GM10248 (cell line): ENCODE measurements at regions not wholly inside any gene's neighbourhood (a gene's known extent, or its start where the extent isn't known, plus 50 kb on each side); places are given as distances from the start of the nearest gene placed in this dataset.

ENCODE experiments used
- CTCF ChIA-PET: fragments of 300-600 bp; sonication (Branson Sonifier 250); formaldehyde crosslinking; extraction: SDS; loops from one replicate; lab custom pipeline; 2021; ENCODE audit warnings: antibody characterized with exemption; lab: Yijun Ruan, JAX
- POLR2A ChIA-PET: fragments of 350-650 bp; sonication (Branson Sonifier 250); formaldehyde crosslinking; extraction: SDS; loops from one replicate; lab custom pipeline; 2020; ENCODE audit warnings: antibody characterized with exemption; lab: Yijun Ruan, JAX
- DNase-seq: peaks from one replicate; pipeline ENCODE4 v3.0.0; 2012; ENCODE audit errors: extremely low spot score
- TF ChIP-seq, protein P1 (sequence below): IDR thresholded peaks from 2 replicates; pipeline ENCODE4 v1.5.1; 2012; ENCODE audit warnings: mild to moderate bottlenecking, low read depth; ENCODE audit errors: extremely low read depth, missing control alignments, control extremely low read depth

- ChIA-PET CTCF (interaction anchor here (1.4 kb wide), 1 partner anchor 15 kb away, joined by 3 read pairs; no protein-coding TSS in a partner anchor), POLR2A (no interaction called here)
- no peak for DNase-seq
- TF ChIP-seq, protein P1, sequence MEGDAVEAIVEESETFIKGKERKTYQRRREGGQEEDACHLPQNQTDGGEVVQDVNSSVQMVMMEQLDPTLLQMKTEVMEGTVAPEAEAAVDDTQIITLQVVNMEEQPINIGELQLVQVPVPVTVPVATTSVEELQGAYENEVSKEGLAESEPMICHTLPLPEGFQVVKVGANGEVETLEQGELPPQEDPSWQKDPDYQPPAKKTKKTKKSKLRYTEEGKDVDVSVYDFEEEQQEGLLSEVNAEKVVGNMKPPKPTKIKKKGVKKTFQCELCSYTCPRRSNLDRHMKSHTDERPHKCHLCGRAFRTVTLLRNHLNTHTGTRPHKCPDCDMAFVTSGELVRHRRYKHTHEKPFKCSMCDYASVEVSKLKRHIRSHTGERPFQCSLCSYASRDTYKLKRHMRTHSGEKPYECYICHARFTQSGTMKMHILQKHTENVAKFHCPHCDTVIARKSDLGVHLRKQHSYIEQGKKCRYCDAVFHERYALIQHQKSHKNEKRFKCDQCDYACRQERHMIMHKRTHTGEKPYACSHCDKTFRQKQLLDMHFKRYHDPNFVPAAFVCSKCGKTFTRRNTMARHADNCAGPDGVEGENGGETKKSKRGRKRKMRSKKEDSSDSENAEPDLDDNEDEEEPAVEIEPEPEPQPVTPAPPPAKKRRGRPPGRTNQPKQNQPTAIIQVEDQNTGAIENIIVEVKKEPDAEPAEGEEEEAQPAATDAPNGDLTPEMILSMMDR, result no peak
These were observed 157.8 kb downstream of the TNFSF13B start for GRCh38 chr13:108427355-108427754.

DNA sequence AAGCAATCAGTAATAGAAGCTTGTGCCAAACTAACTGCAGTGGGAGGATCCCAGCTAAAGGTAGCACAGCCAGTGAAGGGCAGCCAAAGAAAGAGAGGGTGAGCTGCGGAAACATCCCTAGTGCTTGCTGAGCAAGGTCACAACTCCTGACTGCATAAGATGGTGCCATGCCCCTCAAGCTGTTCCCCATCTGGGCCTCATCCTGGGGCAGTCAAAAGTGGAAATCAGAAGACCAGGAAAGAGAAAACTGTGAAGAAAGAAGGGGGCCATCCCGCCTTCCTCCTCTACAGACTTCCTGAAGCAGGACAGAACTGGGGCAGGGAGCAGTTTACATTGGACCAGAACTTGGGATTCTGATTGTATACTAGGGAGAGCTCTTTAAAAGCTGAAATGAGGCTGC is 159.2 kb downstream of the TNFSF13B start:
- ChIA-PET CTCF (interaction anchor here (1.9 kb wide), 1 partner anchor 12 kb away, joined by 8 read pairs; no protein-coding TSS in a partner anchor), POLR2A (no interaction called here)
- DNase-seq, result no peak
- TF ChIP-seq, protein P1, result no peak

GRCh38 chr13:108433976-108434755 is 164.6 kb downstream of the TNFSF13B start:
- ChIA-PET POLR2A (no interaction called here), CTCF (no interaction called here)
- TF ChIP-seq, protein P1, result no peak
- no peak for DNase-seq

GRCh38 chr13:108435393-108436149 is 166.1 kb downstream of the TNFSF13B start:
- POLR2A ChIA-PET, result no interaction called here
- CTCF ChIA-PET, result no interaction called here
- TF ChIP-seq, protein P1, result no peak
- no peak for DNase-seq

DNA sequence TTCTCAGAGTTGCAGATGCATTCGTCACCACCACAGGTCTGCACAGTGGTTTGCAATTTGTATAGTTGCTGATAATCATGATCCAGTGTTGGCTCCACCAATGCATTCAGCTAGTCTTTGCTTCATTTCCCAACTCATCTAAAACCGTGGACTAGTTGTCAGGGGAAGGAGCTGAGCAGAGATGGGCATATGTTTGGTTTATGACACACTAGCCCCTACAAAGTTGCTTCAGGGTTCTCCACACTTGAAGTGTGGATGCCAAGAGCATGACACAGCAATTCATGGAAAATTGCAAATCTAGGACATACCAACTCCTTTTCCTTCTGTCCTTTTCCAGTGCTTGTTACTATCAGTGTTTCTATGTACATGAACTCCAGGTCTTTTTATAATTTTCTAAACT is 168.0 kb downstream of the TNFSF13B start:
- ChIA-PET CTCF (no interaction called here), POLR2A (no interaction called here)
- TF ChIP-seq, protein P1, result no peak
- DNase-seq, result no peak

DNA sequence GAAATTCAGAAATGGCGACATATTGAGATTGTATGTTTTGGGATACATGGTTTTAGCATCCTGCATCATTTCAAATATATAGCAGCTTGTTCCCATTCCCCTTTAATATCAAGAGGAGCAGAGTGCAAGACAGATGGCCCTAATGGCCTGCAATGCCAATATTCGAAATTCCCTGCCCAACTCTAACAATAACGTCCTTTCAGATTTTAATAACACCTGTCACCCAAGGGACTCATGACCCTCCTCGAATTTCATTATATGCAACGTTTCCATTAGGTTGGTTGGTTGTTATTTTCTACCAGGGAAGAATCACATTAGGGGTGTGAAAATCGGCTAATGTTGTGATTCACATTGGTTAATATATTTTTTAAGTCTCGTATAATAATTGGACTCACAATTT is 170.0 kb downstream of the TNFSF13B start:
- POLR2A ChIA-PET, result no interaction called here
- CTCF ChIA-PET, result no interaction called here
- TF ChIP-seq, protein P1, result no peak
- DNase-seq, result no peak
